Psoas muscle (tissue), 7 donors: ENCODE measurements at regions not wholly inside any gene's neighbourhood (a gene's known extent, or its start where the extent isn't known, plus 50 kb on each side); places are given as distances from the start of the nearest gene placed in this dataset.

Experiments used
- ATAC-seq, 4 donors: fragments of 200-7000 bp; cut with Tn5 transposase; one replicate each; pipeline ENCODE4 v1.9.1; 2020; ENCODE audit warnings: moderate library complexity in 3 of 4, mild to moderate bottlenecking in 2 of 4
- DNase-seq, 2 donors: peaks; one replicate each; pipeline ENCODE4 v3.0.0-alpha.2; 2020
- H3K27ac ChIP-seq: fragments of 200-600 bp; one replicate; pipeline ENCODE4 v1.8.0; 2022
- H3K27me3 ChIP-seq, 3 donors: fragments of 200-600 bp in 1 of 3; one replicate each; pipeline versions ENCODE4 v1.6.1 to v1.8.0; 2013 to 2022; ENCODE audit warnings: low read length in 2 of 3, mild to moderate bottlenecking in 2 of 3, moderate library complexity in 1 of 3; ENCODE audit not compliant: insufficient read depth in 3 of 3
- H3K36me3 ChIP-seq, 2 donors: fragments of 200-600 bp in 1 of 2; one replicate each; pipeline versions ENCODE4 v1.6.1 to v1.8.0; 2013 to 2022; ENCODE audit warnings: low read depth in 1 of 2, mild to moderate bottlenecking in 1 of 2, moderate library complexity in 1 of 2; ENCODE audit not compliant: insufficient read depth in 1 of 2
- H3K4me1 ChIP-seq: fragments of 200-600 bp; one replicate; pipeline ENCODE4 v1.8.0; 2022
- H3K4me3 ChIP-seq: fragments of 200-600 bp; one replicate; pipeline ENCODE4 v1.8.0; 2022; ENCODE audit warnings: mild to moderate bottlenecking
- H3K9me3 ChIP-seq: fragments of 200-600 bp; one replicate; pipeline ENCODE4 v1.8.0; 2022
- whole genome bisulfite sequencing, 3 donors: extraction: QIAGEN DNeasy Blood & Tissue Kit; methylation state at CpG; one replicate each; pipeline versions ENCODE4 v1.1.6 to v1.1.7; 2013; 5-methylcytosine and 5-hydroxymethylcytosine counted together
- intact Hi-C, 2 donors: fragments of 100-400 bp; cut with DNase I; formaldehyde crosslinking; loops; one replicate each; pipeline versions ENCODE4 v1.11.0 to v1.14.2; 2022
- TF ChIP-seq, protein P1 (sequence below): fragments of 200-600 bp; IDR thresholded peaks from one replicate; pipeline ENCODE4 v1.8.0; 2022; ENCODE audit warnings: antibody characterized with exemption
- donor health status: healthy with polysubstance abuse.
- donor health status: DM: no; HTN: no; CAD: no; lungs with moderate emphysema.
- donor health status: Bipolar disorder and iron deficiency.
- donor health status: healthy.
- donor health status: DM: yes; HTN: yes; CAD: no.
- donor health status: DM: no; HTN: no; CAD: no.
- donor health status: DM: yes; HTN: yes; CAD: no.

DNA sequence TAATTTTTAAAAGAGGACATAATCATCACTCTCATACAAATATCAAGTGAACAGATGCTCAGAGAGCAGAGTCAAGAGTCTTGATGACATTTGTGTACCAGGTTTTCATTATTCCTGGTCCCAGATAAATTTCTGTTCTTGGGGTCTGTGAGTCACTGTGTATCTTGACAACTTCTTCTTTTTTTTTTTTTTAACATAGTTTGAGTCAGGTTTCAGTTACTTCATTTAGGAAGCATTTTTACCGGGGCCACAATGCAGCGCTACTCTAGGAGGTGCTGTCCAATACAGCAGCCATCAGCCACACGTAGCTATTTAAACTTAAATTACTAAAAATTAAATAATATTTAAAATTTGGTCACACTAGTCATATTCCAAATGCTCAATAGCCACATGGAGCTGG, 188.1 kb upstream of the SAMSN1 start:
- Histone ChIP-seq H3K4me1 (no peaks in the 10 kb centered on the region), H3K27me3 (no peaks in the 10 kb centered on the region), H3K27ac (no peak overlapping the region), H3K36me3 (no peaks in the 10 kb centered on the region), H3K4me3 (no peak overlapping the region), H3K9me3 (no peaks in the 10 kb centered on the region)
- ATAC-seq (no peak), DNase-seq (no peak)
- WGBS, 3 donors = 78 to 87% (median 86%) methylated on average over 3 of the region's 3 CpGs
- TF ChIP-seq, protein P1, sequence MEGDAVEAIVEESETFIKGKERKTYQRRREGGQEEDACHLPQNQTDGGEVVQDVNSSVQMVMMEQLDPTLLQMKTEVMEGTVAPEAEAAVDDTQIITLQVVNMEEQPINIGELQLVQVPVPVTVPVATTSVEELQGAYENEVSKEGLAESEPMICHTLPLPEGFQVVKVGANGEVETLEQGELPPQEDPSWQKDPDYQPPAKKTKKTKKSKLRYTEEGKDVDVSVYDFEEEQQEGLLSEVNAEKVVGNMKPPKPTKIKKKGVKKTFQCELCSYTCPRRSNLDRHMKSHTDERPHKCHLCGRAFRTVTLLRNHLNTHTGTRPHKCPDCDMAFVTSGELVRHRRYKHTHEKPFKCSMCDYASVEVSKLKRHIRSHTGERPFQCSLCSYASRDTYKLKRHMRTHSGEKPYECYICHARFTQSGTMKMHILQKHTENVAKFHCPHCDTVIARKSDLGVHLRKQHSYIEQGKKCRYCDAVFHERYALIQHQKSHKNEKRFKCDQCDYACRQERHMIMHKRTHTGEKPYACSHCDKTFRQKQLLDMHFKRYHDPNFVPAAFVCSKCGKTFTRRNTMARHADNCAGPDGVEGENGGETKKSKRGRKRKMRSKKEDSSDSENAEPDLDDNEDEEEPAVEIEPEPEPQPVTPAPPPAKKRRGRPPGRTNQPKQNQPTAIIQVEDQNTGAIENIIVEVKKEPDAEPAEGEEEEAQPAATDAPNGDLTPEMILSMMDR = no peak
- intact Hi-C loops = loop anchor here in 1 of 2 donors (10.0 kb wide), 1 partner anchor 59 kb away; no protein-coding TSS in a partner anchor

DNA sequence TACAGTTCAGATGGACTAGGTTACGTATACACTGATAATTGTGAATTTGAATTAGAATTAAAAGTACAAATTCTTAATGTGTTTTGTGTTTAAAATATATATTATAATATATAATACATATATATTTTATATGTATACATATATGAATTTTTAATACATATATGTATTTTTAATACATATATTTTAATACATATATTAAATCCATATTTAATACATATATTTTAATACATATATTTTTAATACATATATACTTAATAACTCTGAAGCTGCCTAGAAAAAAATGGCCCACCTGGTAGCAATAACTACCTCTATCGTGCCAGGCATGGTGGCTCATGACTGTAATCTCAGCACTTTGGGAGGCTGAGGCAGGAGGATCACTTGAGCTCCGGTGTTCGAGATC, 179.1 kb upstream of the SAMSN1 start:
- DNase-seq (no peak), ATAC-seq (no peak)
- Histone ChIP-seq H3K4me1 (no peaks in the 10 kb centered on the region), H3K4me3 (no peak overlapping the region), H3K27me3 (no peaks in the 10 kb centered on the region), H3K36me3 (no peaks in the 10 kb centered on the region), H3K9me3 (no peaks in the 10 kb centered on the region), H3K27ac (no peak overlapping the region)
- WGBS, 3 donors = 95 to 98% (median 97%) methylated on average over 4 of the region's 4 CpGs
- intact Hi-C loops = no loop called here
- TF ChIP-seq, protein P1 = no peak

DNA sequence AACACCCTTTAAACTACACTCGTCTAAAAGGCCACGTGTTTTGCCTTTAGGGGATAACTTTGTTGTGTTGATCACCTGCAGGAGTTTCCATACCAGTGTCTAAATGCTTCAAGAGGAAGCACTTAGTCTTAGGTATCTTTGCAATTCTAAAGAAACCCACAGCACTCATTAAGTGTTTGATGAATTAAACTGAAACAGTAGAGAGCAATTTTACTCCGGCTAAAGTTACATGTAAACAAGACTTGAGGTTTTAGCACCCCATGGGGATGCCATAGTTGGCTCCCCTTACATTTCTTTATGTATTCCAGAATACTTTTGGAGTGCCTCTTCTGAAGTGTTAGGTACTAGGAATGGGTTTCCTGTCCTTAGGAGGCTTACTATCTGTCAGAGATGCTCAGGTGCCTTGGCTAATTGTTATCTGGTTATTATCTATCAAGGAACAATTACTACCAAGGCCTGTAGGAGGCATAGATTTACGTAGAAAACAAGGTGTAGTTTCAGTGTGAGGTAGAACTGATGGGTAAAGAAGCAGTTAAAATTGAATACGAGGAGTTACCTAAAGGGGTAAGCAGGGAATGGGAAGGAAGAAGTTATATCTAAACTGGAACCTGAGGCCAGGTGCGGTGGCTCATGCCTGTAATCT, 176.8 kb upstream of the SAMSN1 start:
- no peaks in the 10 kb centered on the region for H3K27me3 ChIP-seq
- TF ChIP-seq, protein P1 = no peak
- no peak overlapping the region for H3K4me3 ChIP-seq
- no peak overlapping the region for H3K27ac ChIP-seq
- no peak for DNase-seq
- 44 to 83% (median 82%) methylated on average over 6 of the region's 6 CpGs for WGBS, 3 donors
- no peaks in the 10 kb centered on the region for H3K9me3 ChIP-seq
- intact Hi-C loops = no loop called here
- no peaks in the 10 kb centered on the region for H3K4me1 ChIP-seq
- H3K36me3 ChIP-seq = no peaks in the 10 kb centered on the region
- ATAC-seq = no peak

DNA sequence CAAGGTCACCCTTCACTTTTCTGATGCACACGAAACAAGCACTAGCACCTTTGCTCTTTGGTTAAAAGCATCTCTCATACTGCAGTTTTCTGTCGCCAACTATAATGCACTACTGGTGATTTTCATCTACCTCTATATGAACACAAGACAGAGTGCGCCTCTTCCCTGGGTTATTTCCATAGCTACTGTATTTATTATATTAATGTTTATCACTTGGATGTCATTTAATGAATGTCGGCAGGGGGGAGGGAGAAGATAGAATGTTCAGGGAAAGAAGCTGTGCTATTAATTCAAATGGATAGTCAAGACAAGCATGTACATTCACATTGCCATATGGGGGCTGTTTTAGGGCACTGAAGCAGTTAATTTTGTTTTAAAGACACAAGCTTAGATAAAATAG, 174.1 kb upstream of the SAMSN1 start:
- Histone ChIP-seq H3K4me1 (no peaks in the 10 kb centered on the region), H3K9me3 (no peaks in the 10 kb centered on the region), H3K27me3 (no peaks in the 10 kb centered on the region), H3K36me3 (no peaks in the 10 kb centered on the region), H3K27ac (no peak overlapping the region), H3K4me3 (no peak overlapping the region)
- intact Hi-C loops = no loop called here
- TF ChIP-seq, protein P1 = no peak
- DNase-seq = no peak
- 48 to 87% (median 58%) methylated on average over 4 of the region's 4 CpGs for WGBS, 3 donors
- ATAC-seq = no peak

DNA sequence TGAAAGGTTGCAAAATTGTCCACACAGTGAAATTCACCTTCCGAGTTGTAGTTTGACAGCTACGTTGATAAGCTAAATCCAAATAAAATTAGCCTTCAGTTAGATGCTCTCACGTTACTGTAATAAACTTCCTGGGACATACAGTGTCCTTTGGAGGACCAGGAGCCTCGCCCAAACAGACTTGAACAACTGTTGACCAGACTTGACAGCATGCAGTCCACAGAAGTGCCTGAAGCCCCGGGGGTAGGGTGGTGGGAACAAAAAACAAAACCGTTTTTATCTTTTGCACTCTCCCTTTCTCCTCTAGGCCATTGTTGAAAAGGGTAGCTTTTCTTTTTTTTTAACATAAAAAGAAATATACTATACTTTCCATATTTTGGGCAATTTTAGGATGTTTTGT, 172.8 kb upstream of the SAMSN1 start:
- intact Hi-C loops = no loop called here
- Histone ChIP-seq H3K36me3 (no peaks in the 10 kb centered on the region), H3K9me3 (no peaks in the 10 kb centered on the region), H3K27me3 (no peaks in the 10 kb centered on the region), H3K4me3 (no peak overlapping the region), H3K4me1 (no peaks in the 10 kb centered on the region), H3K27ac (no peak overlapping the region)
- ATAC-seq = no peak
- TF ChIP-seq, protein P1 = no peak
- DNase-seq = no peak
- WGBS, 3 donors = 58 to 66% (median 63%) methylated on average over 6 of the region's 6 CpGs
